ENCODE measurements at regions not wholly inside any gene's neighbourhood (a gene's known extent, or its start where the extent isn't known, plus 50 kb on each side); places are given as distances from the start of the nearest gene placed in this dataset.

GRCh38 chr3:72022027-72022426 lies 237.1 kb upstream of the PROK2 start:
- no peak for DNase-seq (ENCODE audit: low read depth)

GRCh38 chr3:72021531-72021930 lies 236.6 kb upstream of the PROK2 start:
- DNase-seq (ENCODE audit: low read depth), result no peak

- peak; percentile 5 for DNase-seq (ENCODE audit: low read depth)
Observed at GRCh38 chr3:72018343-72018984, 233.5 kb upstream of the PROK2 start.

DNA sequence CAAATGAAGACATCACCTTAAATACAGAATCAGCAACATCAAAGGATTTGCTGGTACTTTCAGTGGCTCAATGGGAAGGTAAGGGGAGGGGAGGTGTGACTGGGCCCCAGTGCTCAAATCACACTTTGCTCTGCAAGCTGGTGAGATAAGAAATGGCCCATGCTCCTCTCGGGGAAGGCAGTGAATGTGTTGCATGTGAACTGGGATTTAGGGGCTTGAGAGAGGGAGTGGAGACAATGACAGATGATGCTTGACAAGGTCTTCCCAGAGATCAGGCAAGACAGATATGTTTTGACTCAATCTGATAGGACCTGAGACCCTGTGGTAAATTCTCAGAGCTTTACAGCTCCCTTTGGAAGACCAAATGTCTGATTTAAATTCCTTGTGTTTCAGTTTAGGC lies 233.0 kb upstream of the PROK2 start:
- no peak for DNase-seq (ENCODE audit: low read depth)

GRCh38 chr3:72017311-72017710 lies 232.4 kb upstream of the PROK2 start:
- DNase-seq (ENCODE audit: low read depth), result no peak

GRCh38 chr3:72015463-72015862 lies 230.5 kb upstream of the PROK2 start:
- no peak for DNase-seq (ENCODE audit: low read depth)

DNA sequence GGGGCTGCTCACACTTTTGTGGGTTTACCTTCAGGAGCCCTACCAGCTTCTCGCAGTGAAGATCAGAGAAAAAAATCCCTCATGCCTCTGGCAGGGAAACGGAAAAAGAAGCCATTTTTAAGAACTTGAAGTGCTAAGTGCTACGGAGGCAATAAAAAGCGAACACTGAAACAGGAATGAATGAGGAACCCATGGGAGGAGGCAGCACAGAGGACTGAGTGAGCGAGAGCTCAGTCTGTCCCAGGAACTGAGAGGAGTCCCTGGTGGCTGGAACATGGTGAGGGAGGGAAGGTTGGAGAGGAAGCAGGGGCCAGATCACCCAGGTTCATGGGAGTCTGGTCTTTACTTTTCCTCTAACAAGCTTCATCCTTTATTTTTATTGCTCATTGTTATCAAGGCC lies 228.1 kb upstream of the PROK2 start:
- no peak for DNase-seq (ENCODE audit: low read depth)

DNA sequence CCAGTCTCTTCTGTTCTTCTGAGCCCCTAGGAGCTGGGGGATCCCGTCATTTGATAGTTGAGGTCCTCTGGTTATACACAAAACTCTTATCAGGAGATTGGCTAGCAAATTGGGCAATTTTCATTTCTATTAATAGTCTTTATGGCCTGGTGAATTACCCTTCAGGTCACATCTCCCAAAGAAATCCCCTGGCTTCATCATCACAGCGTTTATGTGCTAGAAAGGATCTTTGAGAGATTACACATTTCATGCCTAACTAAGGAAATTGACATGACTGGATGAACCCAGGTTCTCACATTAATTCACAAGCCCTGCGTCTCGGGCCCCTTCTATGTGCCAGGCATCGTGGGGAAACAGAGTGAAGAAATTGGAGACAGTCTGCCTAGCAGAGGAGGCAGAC lies 227.4 kb upstream of the PROK2 start:
- DNase-seq (ENCODE audit: low read depth), result no peak

- peak; percentile 15 for DNase-seq (ENCODE audit: low read depth)
Observed at GRCh38 chr3:72011485-72011884, 226.5 kb upstream of the PROK2 start.

- no peak for DNase-seq (ENCODE audit: low read depth)
Observed at GRCh38 chr3:72009851-72010443, 225.0 kb upstream of the PROK2 start.

- DNase-seq (ENCODE audit: low read depth), result peak; percentile 71
Observed at GRCh38 chr3:72008226-72008996, 223.5 kb upstream of the PROK2 start.

DNA sequence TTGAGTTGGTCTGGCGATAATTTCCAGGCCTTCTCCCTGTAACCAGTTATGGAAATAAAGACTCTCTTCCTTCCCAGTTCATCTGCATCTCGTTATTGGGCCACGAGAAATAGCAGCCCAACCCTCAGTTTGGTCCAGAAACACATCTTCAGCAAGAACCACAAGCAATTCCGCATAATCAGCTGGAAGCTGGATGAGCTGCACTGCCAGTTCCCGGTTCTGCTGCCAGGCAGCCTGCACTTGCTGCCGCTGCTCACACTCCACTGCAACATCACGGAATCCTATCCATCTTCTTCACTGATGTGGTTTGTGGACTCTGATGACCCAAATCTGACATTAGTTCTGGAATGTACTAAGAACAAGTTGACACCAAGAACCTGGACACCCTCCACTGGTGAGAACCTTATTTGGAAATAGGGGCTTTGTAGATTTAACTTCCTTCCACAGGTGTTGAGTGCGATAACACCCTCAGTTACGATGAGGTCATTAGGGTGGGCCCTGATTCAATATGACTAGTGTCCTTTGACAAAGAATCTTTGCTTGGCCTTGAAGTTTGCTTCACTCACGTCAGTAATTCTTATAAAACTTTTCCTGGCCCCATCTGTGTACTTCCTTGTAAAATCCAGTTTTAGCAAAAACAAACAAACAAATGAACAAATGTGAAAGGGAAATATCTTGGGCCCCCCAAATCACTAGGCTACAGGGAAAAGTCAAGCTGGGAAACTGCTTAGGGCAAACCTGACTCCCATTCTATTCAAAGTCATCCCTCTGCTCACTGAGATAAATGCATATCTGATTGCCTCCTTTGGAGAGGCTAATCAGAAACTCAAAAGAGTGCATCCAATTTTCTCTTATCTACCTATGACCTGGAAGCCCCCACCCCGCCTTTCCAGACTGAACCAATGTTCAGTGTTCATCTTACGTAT lies 221.9 kb upstream of the PROK2 start:
- DNase-seq (ENCODE audit: low read depth), result no peak

DNA sequence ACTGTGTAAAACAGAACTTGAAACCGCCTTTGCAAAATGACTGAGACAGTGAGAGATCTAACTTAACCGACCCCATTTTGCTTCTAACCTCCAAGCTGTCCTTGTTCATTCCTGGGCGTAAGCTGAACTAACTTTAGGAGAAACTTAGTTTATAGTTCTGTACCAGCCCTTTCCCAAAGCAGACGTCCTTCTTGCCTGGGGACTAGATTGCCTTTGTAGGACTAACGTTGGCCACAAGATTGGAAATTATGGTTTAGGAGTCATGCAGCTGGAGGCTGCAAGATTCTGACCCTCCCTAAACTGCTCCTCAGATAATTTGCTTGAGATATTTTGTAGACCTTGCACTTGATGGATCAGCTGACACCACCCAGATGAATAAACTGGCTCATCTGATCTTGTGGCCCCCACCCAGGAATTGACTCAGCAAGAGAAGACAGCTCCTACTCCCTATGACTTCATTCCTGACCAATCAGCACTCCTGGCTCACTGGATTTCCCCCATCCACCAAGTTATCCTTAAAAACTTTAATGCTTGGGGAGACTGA lies 219.9 kb upstream of the PROK2 start:
- peak; percentile 43 for DNase-seq (ENCODE audit: low read depth)

DNA sequence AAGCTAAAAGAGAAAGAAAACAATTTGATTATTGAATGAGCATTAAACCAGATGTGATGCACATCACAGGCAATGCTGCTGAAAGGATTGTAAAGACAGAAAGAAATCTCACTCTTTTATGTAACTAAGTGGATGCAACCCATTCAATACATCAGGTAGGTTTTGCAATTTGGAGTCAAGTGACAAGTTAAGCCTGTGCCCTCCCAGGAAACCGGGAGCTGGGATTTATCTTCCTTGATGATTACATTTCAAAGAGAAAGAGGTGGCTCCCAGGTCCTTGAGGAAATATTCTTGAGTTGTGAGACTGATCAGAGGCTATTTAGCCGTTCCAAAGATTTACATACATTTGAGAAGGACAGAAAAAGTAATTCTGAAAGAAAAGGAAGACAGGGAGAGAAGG lies 219.0 kb upstream of the PROK2 start:
- DNase-seq (ENCODE audit: low read depth), result no peak

- no peak for DNase-seq (ENCODE audit: low read depth)
Observed at GRCh38 chr3:72001758-72002157, 216.8 kb upstream of the PROK2 start.

GRCh38 chr3:71998995-71999673 lies 214.2 kb upstream of the PROK2 start:
- DNase-seq (ENCODE audit: low read depth), result peak; percentile 73

DNA sequence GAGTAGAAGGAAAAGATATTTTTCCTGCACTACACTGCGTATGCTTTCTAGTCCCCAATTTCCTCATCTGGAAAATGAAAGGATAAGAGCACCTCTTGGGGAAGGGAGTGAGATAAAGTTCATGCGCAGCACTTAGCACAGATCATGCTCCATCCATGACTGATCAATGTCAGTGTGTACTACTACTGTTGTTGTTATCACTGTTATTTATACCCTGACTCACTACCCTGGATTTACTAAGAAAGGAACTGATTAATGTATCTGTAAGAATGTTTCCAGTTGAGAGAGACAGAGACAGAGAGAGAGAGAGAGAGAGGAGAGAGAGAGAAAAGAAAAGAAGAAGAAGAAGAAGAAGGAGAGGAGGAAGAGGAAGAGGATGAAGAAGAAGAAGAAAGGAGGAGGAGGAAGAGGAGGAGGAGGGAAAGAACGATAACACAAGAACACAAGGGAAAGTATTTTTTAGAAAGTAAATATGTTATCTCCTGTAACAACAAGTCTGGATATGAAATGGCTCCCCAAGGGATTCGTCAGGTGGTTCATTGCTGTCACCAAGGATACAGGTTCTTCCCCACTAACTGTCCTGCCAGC lies 212.2 kb upstream of the PROK2 start:
- no peak for DNase-seq (ENCODE audit: low read depth)

GRCh38 chr3:71994906-71995305 lies 210.0 kb upstream of the PROK2 start:
- DNase-seq (ENCODE audit: low read depth), result no peak

DNA sequence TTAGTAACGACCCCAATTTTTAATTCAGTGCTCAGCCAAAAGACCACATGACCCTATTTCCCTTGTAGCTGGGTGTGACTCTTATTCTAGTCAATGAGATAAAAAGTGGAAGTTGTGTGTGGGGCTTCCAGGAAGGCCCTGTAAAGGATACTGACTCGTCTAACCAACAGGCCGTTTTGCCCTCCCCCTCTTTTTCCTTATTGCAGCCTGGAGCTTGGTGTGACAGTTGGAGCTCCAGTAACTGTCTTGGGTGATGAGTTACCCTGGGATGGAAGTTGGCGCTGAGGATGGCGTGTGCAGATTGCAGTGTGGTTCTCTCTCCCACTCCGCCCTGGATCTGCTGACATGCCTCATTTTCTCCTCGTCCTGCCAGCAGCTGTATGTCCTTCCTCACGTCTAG lies 209.3 kb upstream of the PROK2 start:
- DNase-seq (ENCODE audit: low read depth), result no peak

GRCh38 chr3:71991681-71992080 lies 206.7 kb upstream of the PROK2 start:
- DNase-seq (ENCODE audit: low read depth), result no peak

GRCh38 chr3:71991046-71991445 lies 206.1 kb upstream of the PROK2 start:
- peak; percentile 6 for DNase-seq (ENCODE audit: low read depth)
